Neutrophil (primary cell): ENCODE measurements at regions not wholly inside any gene's neighbourhood (a gene's known extent, or its start where the extent isn't known, plus 50 kb on each side); places are given as distances from the start of the nearest gene placed in this dataset.
A peak's percentile ranks its signal among the peaks of the same experiment; 100 is the strongest.

Experiments
- H3K27ac ChIP-seq: fragments of 200-600 bp; sonication (generic); 2 replicates; pipeline ENCODE4 v1.5.1; 2016; ENCODE audit warnings: mild to moderate bottlenecking, moderate library complexity
- H3K27me3 ChIP-seq: fragments of 200-600 bp; sonication (generic); 2 replicates; pipeline ENCODE4 v1.6.0; 2016; ENCODE audit warnings: mild to moderate bottlenecking
- H3K36me3 ChIP-seq: fragments of 200-600 bp; sonication (generic); 2 replicates; pipeline ENCODE4 v1.5.1; 2017
- H3K4me1 ChIP-seq, 2 experiments: fragments of 200-600 bp in 1 of 2; sonication (generic) in 1 of 2; 1 replicate in 1 of 2; 2 replicates in 1 of 2; pipeline versions ENCODE4 v1.5.1 to v1.6.1; 2013 to 2016; ENCODE audit warnings: low read depth in 1 of 2, low read length in 1 of 2, mild to moderate bottlenecking in 1 of 2, moderate library complexity in 1 of 2; ENCODE audit not compliant: control insufficient read depth in 1 of 2, insufficient read depth in 1 of 2
- H3K4me3 ChIP-seq, 2 experiments: fragments of 200-600 bp in 1 of 2; sonication (generic) in 1 of 2; 1 replicate in 1 of 2; 2 replicates in 1 of 2; pipeline ENCODE4 v1.5.1; 2013 to 2016; ENCODE audit warnings: low read depth in 1 of 2, low read length in 1 of 2, mild to moderate bottlenecking in 1 of 2, moderate library complexity in 1 of 2
- H3K9me3 ChIP-seq: fragments of 200-600 bp; sonication (generic); 2 replicates; pipeline ENCODE4 v1.5.1; 2016
- CTCF ChIP-seq: fragments of 200-600 bp; sonication (generic); IDR thresholded peaks from 2 replicates; pipeline ENCODE4 v1.5.1; 2016; ENCODE audit warnings: antibody characterized with exemption

DNA sequence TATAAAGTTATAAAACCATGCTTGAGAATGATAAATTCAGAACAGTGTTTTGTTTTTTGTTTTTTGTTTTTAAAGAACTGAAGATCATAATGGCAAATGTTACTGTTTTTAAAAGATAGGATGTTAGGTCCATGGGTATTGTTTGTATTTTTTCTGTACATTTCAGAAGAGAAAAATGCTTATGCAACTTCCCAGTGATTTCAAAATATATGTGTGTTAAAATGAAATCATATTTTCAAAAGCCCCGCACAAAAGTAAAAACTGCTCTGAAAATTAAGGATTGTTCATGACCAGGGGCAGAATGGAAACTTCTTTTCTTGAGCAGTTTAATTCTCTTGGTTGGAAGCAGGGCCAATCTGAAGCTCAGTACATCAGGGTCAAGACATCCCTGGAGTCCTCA, 109.2 kb upstream of the SIRPG start:
- Histone ChIP-seq H3K4me1 (peaks cover 28 to 30% of the 10 kb centered on the region in 2 experiments), H3K27ac (peak overlapping the region; percentile 61), H3K4me3 (peak overlapping the region; percentile 3 to 24), H3K27me3 (no peaks in the 10 kb centered on the region), H3K36me3 (peaks cover 6% of the 10 kb centered on the region), H3K9me3 (no peaks in the 10 kb centered on the region)
- TF ChIP-seq CTCF, result no peak

GRCh38 chr20:1764136-1765033, 106.8 kb upstream of the SIRPG start:
- peak; percentile 85 for TF ChIP-seq CTCF
- Histone ChIP-seq H3K27me3 (no peaks in the 10 kb centered on the region), H3K9me3 (no peaks in the 10 kb centered on the region), H3K4me3 (no peak overlapping the region), H3K4me1 (peaks cover 28 to 30% of the 10 kb centered on the region in 2 experiments), H3K27ac (no peak overlapping the region), H3K36me3 (peaks cover 8% of the 10 kb centered on the region)

GRCh38 chr20:1761598-1761997, 104.0 kb upstream of the SIRPG start:
- Histone ChIP-seq H3K4me3 (no peak overlapping the region), H3K27me3 (no peaks in the 10 kb centered on the region), H3K4me1 (peaks cover 31 to 36% of the 10 kb centered on the region in 2 experiments), H3K36me3 (peaks cover 3% of the 10 kb centered on the region), H3K27ac (no peak overlapping the region), H3K9me3 (no peaks in the 10 kb centered on the region)
- no peak for TF ChIP-seq CTCF

DNA sequence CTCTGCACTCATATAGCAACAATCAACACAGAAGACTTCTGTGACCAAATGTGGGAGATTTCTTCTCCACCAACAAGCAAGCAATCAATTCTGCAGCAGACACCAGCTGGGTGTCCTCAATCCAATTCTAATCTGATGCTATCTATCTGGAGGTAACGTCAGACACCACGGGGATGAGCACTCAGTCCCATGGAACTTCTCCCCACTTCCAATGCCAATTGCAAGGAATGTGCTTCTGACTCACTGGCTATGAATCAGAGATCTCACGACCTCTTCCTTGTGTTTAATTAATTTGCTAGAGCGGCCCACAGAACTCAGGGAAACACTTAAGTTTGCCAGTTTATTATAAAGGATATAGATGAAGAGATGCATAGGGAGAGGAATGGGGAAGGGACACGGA, 103.5 kb upstream of the SIRPG start:
- TF ChIP-seq CTCF, result no peak
- H3K27ac ChIP-seq, result no peak overlapping the region
- no peaks in the 10 kb centered on the region for H3K9me3 ChIP-seq

GRCh38 chr20:1758765-1759164, 101.2 kb upstream of the SIRPG start:
- Histone ChIP-seq H3K36me3 (peaks cover 3% of the 10 kb centered on the region), H3K4me1 (peaks cover 18 to 26% of the 10 kb centered on the region in 2 experiments), H3K4me3 (no peak overlapping the region), H3K27me3 (no peaks in the 10 kb centered on the region), H3K9me3 (no peaks in the 10 kb centered on the region), H3K27ac (no peak overlapping the region)
- TF ChIP-seq CTCF, result no peak

More for the DNA sequence above, 103.5 kb upstream of the SIRPG start:
- Histone ChIP-seq H3K4me3 (no peak overlapping the region), H3K4me1 (peaks cover 29 to 36% of the 10 kb centered on the region in 2 experiments), H3K36me3 (peaks cover 3% of the 10 kb centered on the region), H3K27me3 (no peaks in the 10 kb centered on the region)
